KBM-7 (cell line): ENCODE measurements at regions not wholly inside any gene's neighbourhood (a gene's known extent, or its start where the extent isn't known, plus 50 kb on each side); places are given as distances from the start of the nearest gene placed in this dataset.

Source experiments
- DNase-seq: peaks from one replicate; pipeline ENCODE4 v3.0.0-alpha.2; 2015
- in situ Hi-C: fragments of 300-500 bp; cut with MboI; formaldehyde crosslinking; loops from 2 replicates; pipeline ENCODE4 v1.14.3; 2020; ENCODE audit warnings: low sequenced_read_pairs, low pct_unique_long_range_greater_than_20kb, mixed read lengths

DNA sequence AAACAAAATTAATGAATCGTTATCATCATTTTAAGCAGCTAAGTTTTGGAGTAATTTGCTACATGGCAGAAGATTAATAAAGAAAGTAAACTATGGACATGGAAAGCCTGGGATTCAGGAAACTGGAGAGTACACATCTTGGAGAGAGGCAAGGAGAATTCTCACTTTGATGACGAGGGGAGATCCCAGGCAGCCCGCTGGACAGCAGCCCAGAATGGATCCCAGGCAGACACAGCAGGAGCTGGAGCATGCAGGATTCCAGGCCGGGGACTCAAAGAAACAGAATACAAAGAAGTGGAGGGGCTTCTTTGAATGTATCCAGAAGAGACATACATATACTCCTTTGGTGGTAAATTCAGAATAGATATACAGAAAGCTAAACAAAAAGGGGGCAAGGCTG, 118.0 kb upstream of the ATP6AP2 start:
- in situ Hi-C loops = no loop called here
- DNase-seq = no peak

DNA sequence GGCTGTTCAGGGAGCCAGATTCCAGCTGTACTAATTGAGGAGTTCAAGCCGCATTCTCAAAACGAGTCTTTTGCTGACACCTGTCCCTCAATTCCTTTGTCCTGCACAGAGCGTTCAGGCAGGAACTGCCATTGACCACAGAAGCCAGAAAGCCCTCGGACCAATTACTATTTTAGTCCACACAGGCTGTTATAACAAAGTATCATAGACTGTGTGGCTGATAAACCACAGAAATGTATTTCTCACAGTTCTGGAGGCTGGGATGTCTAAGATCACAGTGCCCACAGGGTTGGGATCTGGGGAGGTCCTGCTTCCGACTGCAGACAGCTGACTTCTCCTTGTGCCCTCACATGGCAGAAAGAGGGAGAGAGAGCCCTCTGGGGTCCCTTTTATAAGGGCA, 119.8 kb upstream of the ATP6AP2 start:
- DNase-seq = no peak
- in situ Hi-C loops = no loop called here

DNA sequence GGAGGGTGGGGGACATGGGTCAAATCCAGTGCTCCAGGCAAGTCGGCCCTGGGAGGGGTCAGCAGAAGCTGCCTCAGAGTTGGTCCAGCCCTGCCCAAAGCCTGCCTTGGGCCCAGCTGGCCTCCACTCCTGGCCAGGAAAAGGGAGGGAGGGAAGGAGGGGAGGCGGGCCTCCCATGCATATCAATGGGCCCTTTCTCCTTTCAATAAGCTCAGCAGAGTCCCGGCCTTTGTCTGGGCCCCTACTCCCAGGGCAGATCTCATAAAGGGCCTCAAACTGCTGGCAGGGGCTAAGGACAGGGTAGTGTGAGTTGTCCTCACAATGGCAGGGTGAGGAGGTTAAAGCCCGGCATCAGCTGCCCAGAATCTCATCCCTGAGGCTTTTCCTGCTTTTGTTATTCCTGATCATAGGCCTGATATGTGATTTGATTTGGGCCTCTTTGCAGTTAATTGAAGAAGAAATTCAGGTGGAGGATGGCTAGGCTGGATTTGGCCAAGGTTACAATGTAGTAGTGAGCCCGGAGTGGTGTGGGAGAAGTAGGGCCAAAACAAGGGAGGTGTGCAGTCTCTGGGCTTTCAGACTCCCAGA, 121.1 kb upstream of the ATP6AP2 start:
- in situ Hi-C loops = no loop called here
- DNase-seq = no peak

DNA sequence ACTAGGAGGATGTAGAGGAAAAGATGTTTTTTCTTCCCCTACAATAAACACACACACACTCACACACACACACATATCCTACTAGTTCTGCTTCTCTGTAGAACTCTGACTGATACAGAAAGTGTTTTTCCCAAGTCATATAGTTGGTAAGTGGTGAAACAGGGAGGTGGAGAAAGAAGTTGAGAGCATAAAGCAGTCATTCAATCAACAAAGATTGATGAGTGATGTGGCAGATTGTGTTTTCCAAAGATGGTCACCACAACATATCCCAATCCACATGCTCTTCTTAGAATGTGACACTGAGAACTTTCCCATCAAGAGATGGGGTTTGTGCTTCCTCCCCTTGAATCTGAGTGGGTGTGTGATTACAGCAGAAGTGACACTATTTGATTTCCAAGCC, 123.4 kb upstream of the ATP6AP2 start:
- no peak for DNase-seq
- in situ Hi-C loops = no loop called here

DNA sequence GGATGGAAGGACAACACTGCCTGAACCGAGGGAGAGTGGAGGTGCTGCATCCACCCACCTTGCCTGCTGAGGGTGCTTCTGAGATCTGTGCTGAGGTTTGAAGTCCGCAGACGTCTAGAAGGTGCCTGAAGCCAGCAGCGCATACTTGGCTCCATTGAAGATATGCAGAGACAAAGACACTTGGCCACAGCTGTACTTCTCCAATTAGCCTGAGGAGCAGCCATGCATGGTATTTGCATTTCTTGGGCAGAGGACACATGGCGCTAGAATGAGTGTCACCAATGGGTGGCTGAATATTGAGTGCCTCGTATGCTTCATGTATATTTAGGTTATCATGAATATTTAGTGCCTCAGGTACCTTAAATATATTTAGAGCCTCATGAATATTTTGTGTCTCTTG, 128.7 kb upstream of the ATP6AP2 start:
- in situ Hi-C loops = no loop called here
- no peak for DNase-seq

DNA sequence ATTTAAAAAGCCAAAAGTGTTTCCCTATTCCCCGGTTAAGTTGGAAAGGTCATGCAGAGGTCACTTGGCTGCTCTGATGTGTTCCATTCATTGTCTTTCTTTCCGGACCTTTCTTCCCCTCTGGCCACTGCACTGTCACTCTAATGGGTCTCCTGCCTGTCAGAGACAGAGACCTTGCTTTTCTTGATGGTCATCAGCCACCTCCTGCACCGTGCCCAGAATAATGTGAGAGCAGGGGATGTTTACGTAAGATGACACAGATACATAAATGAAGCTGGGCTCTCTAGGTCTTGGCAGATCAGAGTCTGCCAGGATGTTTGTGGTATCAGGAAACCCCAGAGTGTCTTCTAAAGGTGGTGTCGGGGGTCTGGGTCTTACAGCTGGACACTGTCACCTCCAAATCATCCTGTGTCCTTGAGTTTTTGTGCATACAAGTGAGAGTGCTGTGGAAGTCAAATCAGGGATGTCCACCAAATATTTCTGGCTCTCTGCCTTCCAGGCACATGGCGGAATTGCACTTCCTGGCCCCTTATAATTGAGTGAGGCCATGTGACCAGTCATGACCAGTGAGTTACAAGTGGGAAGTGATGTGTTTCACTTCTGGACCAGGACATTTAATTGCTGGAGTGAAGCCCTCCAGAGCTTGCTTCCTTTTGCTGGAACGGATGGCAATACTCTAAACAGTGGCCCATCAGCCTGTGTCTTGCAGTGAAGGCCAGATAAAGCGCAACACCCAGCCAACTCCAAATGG, 130.6 kb upstream of the ATP6AP2 start:
- in situ Hi-C loops = no loop called here
- DNase-seq = no peak

DNA sequence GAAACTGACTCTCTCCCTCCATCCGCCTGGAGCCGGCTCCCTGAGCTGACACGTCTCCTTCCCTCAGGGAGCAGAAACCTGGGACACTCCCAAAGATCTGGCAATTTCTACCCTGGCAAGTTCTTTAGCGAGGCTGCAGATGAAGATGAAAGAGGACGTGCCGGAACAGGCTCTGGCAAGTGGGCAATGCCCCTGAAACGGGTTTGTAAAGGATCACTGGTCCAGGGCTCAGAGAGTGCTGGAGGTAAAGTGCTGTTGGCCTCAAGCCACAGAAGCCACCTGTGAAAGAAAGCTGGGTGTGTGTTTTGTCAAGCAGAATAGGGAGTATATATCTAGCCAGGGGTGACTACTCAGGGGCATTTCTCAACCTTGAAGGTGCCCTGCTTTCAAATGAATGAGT, 131.4 kb upstream of the ATP6AP2 start:
- in situ Hi-C loops = no loop called here
- no peak for DNase-seq

DNA sequence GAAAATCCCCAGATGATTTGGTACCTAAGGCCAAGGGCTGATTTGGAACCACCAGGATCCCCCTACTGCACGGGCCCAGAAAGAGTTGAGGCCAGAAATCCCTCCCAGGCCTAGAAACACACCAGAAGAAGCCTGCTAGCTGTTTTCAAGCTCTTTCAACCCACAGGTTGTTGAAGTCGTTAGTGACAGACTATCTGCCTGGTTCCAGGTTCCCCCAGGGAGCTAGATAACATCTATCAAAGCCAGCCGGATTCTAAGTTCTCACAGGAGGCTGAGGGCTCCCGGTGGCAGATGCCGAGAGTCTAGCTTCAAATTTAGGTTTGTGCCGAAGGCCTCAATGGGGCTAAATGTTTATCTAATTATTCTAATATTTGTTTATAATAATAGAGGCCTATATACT, 132.0 kb upstream of the ATP6AP2 start:
- in situ Hi-C loops = no loop called here
- no peak for DNase-seq

DNA sequence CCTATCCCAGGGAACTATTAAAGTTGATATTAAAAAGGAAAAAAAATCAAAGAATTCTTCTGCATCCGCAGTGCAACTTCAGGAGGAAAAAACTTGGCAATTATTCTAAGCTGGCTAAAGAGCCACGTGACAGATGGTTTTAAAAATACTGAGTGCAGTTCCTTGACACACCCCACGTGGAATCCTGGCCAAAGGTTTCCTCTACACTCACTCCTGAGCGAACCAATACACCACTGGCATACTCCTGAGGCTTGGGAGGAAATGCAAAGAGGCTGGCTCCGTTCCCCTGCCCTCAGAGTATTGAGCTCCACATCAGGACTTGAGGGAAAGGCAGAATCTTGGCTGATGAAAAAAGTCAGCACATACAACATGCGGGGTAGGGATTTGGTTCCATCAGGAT, 133.8 kb upstream of the ATP6AP2 start:
- no peak for DNase-seq

DNA sequence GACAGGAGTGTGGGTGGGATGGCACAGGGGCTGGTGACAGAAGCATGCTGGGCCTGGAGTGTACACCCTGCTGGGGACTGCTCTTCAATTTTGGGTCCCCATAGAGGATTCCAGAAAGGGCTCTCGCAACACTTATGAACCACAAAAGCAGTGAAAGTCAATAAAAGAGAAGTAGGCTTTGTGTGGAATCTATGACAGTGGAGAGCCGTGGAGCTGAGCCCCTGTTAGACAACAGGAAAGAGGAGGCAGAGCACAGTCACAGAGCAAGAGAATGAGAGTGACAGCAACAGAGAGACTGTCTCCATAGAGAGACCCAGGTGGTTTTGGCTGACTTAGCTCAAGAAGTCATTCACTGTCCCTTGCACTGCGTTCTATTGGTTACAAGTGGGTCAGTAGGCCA, 135.1 kb upstream of the ATP6AP2 start:
- in situ Hi-C loops = no loop called here
- no peak for DNase-seq

More for the DNA sequence above, 133.8 kb upstream of the ATP6AP2 start:
- in situ Hi-C loops = no loop called here

DNA sequence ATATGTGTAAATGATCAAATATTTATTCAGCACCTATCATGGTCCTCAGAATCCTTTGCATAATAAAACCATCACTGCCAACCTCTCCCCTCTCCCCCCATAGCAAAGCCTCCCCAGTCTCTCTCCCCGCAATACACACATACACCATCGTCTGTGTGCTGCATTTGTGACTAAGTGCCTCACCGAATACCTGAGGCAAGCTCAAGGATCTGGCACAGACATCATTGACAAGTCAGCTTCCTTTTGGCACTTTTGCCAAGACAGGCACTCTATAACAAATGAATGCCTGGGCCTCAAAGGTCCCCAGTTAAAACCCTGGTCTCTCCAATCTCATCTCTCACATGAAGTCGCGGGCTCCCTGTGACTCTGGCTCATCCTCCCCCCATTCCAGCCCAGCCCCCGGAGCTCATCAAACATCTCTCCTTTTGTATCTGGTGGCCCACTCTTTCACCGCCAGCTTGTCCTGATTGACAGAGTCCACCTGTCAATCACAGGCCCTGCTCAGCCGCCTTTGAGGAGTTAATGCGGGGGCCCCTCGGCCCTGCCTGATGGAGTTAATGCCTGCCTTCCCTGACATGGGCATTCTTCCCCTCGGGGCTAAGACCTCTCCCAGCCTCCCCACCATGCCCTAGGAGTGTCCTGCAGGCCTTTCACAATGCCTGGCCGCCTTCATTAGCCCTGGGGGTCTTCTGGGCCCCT, 135.8 kb upstream of the ATP6AP2 start:
- no peak for DNase-seq
- in situ Hi-C loops = no loop called here

DNA sequence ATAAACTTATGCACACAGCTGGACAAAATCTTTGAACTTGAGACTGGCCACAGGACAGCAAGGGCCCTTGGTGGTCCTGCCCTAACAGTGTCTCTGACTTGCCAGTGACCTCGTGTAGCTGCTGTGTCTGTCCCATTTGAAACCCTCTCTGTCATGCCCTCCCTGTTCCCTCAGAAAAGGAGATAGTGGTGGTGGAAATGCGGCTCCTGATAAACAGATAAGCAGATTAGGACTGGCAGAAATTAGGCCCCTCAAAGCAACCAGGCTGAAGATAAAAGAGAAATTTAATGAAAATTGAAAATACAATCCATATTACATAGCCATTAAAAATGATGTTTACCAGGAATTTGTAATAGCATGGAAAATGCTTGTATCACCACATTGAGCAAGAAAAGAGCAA, 136.6 kb upstream of the ATP6AP2 start:
- no peak for DNase-seq
- in situ Hi-C loops = no loop called here

DNA sequence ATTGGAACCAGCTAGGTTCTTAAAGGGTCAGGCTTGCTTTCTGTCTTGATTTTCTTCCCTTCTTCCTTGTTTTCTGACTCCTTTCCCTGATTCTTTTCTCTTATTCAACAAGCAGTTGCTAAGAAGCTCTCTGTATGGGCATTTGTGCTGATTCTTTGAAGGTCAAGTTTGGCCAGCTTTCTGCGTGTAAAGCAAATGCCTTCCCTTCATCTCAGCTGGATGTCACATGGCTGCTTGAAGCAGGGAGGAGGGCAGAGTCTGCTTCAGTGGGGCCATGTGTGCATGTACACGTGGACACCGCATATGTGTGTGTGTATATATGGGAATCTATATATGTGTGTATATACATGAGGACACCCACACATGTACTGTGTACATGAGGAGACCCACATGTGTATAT, 139.9 kb upstream of the ATP6AP2 start:
- in situ Hi-C loops = no loop called here

DNA sequence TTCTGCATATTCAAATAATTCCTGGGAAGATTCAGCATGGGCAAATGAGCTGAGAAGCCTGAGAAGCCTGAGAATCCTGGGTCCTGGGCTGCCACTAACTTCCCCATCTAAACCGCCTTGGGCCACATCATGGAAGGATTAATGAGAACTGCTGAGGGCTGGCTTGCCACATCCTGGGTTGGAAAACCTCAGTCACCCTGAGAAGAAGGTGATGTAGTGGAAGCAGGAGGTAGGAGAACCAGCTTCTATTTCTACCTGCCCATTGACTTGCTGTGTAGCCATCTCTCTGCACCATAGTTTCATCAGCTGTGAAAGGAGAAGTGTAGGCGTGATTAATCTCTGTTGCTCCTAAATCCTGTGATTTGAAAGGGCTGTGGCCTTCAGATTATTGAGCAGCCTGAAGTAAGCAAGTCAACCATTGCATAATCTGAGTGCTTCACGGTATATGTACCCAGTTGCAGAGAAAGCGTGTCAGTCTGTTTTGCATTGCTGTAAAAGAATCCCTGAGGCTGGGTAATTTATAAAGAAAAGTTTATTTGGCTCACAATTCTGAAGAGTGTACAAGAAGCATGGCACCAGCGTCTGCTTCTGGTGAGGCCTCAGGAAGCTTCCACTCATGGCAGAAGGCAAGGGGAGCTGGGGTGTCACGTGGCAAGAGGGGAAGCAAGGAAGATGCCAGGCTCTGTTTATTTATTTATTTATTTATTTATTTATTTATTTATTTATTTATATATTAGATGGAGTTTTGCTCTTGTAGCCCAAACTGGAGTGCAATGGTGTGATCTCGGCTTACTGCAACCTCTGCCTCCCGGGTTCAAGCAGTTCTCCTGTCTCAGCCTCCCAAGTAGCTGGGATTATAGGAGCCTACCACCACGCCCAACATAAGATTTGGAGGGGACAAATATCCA, 140.9 kb upstream of the ATP6AP2 start:
- peak; percentile 14 for DNase-seq

More for the DNA sequence above, 139.9 kb upstream of the ATP6AP2 start:
- no peak for DNase-seq

DNA sequence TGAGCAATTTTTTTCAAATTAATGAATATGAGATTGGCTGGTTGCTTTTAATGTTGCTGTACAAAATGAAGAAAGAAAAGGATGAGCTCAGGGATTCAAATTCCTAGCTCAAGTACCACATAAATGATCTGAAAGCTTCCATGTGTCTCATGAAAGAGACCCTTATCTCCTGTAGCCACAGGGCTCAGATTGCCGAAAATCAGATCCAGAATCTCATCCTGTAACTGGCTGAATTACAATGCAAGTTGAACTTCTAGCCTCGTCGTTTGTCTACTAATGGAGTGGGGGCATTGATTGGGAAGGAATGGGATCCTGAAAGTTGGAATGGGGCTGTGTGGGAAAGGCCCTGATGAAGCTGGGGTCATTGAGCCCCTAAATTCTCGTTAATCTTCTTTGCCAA, 143.4 kb upstream of the ATP6AP2 start:
- in situ Hi-C loops = no loop called here
- no peak for DNase-seq

More for the DNA sequence above, 140.9 kb upstream of the ATP6AP2 start:
- in situ Hi-C loops = no loop called here

DNA sequence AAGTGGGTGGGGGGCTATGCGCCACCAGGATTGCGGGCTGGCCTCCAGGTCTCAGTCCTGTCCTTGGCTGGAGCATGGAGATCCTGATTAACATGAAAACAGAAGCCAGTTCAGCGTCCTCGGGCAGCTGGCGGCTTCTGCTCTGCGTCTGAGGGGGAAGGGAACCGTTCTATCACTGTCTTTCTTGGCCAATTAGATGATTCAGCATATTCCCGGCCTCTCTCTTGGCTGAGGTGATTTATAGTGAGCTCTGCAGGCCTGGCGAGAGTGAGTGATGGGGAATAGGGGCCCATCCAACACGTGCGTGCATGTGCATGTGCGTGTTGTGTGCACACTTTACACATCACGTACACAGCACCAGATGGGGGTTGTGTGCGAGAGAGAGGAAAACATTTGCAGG, 145.8 kb upstream of the ATP6AP2 start:
- DNase-seq = peak; percentile 75
- in situ Hi-C loops = no loop called here

DNA sequence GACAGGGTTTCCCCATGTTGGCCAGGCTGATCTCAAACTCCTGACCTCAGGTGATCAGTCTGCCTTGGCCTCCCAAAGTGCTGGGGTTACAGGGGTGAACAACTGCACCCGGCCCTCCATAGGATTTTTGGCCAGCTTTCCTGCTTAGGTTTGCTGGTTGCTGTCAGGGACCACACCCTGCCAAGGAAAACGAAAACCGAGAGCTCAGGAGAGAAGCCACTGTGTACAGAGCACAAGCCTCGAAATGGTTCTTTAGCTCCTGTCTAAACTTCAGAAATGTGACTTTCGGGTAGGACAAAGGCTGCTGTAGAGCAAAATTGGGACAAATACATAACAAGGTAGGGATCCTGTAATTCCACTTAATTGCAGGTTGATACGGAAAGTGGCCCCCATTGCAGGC, 146.3 kb upstream of the ATP6AP2 start:
- DNase-seq = no peak

DNA sequence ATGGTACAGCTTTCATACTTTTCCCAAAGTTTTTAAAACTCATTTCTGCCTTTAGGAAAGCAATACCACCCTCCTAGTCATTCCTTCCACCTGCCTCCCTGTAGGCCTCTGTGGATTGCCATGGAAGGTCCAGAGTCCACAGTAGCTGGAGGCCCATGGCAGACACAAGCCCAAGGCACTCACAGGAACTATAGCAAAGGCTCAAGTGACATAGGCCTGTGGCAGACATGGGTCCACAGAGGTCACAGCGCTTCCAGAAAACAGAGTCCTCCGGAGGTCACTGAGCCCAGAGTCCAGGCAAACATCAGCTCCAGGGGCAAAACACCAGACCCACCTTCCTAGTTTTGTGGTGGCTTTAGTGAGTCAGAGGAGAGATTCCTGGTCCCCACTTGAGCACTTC, 147.6 kb upstream of the ATP6AP2 start:
- no peak for DNase-seq
- in situ Hi-C loops = no loop called here

More for the DNA sequence above, 146.3 kb upstream of the ATP6AP2 start:
- in situ Hi-C loops = no loop called here

DNA sequence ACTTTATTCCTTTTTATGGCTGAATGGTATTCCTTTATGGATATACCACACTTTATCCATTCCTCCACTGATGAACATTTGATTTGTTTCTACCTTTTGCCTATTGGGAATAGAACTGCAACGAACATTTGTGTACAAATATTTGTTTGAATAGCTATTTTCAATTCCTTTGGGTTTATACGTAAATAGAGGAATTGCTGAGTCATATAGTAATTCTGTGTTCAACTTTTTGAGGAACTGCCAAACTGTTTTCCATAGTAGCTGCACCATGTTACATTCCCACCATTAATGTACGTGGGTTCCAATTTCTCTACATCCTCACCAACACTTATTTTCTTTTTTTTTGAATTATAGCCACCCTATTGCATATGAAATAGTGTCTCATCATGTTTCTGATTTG, 156.5 kb upstream of the ATP6AP2 start:
- DNase-seq = no peak
- in situ Hi-C loops = no loop called here

DNA sequence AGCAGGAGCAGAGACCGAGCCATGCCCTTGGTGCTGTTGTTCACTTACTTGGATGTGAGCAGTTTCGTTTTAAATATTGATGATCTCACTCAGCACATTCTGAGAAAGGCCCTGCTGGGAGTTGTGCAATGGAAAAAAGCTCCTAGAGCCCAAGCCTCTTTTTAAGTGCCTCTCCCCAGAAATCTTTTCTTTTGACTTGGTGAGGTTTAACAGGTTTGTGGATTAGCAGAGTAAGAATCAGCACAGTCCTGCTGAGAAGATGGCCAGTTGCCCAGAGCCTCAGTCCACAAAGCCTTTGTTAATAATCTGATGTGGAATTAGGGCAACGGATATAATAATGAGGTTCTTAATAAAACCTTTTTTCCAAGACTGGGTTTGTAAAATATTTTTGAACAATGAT, 157.5 kb upstream of the ATP6AP2 start:
- no peak for DNase-seq

More for the DNA sequence above, 157.5 kb upstream of the ATP6AP2 start:
- in situ Hi-C loops = no loop called here
